HG03045 (cell line): ENCODE measurements at regions not wholly inside any gene's neighbourhood (a gene's known extent, or its start where the extent isn't known, plus 50 kb on each side); places are given as distances from the start of the nearest gene placed in this dataset.

Experiments
- ATAC-seq: cut with Tn5 transposase; IDR thresholded peaks from one replicate; pipeline ENCODE4 v1.9.1; 2021; ENCODE audit warnings: mild to moderate bottlenecking, moderate library complexity; ENCODE audit not compliant: unreplicated experiment

GRCh38 chr11:131179836-131180235, 190.6 kb upstream of the NTM start:
- ATAC-seq, result no peak

GRCh38 chr11:131185915-131186314, 184.5 kb upstream of the NTM start:
- ATAC-seq, result no peak

GRCh38 chr11:131186629-131187101, 183.8 kb upstream of the NTM start:
- peak; percentile 94 for ATAC-seq

GRCh38 chr11:131190446-131190845, 180.0 kb upstream of the NTM start:
- no peak for ATAC-seq

- no peak for ATAC-seq
These were observed 178.8 kb upstream of the NTM start for GRCh38 chr11:131191606-131192005.

GRCh38 chr11:131192628-131193027, 177.8 kb upstream of the NTM start:
- ATAC-seq, result no peak

- ATAC-seq, result no peak
These were observed 177.3 kb upstream of the NTM start for GRCh38 chr11:131193031-131193501.

GRCh38 chr11:131194726-131195125, 175.7 kb upstream of the NTM start:
- no peak for ATAC-seq

GRCh38 chr11:131195661-131196517, 174.5 kb upstream of the NTM start:
- ATAC-seq, result no peak

GRCh38 chr11:131198161-131199014, 172.0 kb upstream of the NTM start:
- ATAC-seq, result no peak

- no peak for ATAC-seq
These were observed 171.5 kb upstream of the NTM start for GRCh38 chr11:131199015-131199280.

- no peak for ATAC-seq
These were observed 168.7 kb upstream of the NTM start for GRCh38 chr11:131201674-131202073.

- ATAC-seq, result no peak
These were observed 167.4 kb upstream of the NTM start for GRCh38 chr11:131203040-131203439.

GRCh38 chr11:131204282-131204681, 166.1 kb upstream of the NTM start:
- no peak for ATAC-seq

- no peak for ATAC-seq
These were observed 165.5 kb upstream of the NTM start for GRCh38 chr11:131204765-131205380.

- no peak for ATAC-seq
These were observed 163.7 kb upstream of the NTM start for GRCh38 chr11:131206671-131207070.

GRCh38 chr11:131207901-131208300, 162.5 kb upstream of the NTM start:
- no peak for ATAC-seq

GRCh38 chr11:131217313-131218310, 152.8 kb upstream of the NTM start:
- ATAC-seq, result no peak

- no peak for ATAC-seq
These were observed 151.9 kb upstream of the NTM start for GRCh38 chr11:131218542-131218941.

- ATAC-seq, result no peak
These were observed 150.8 kb upstream of the NTM start for GRCh38 chr11:131219646-131220045.
